GM12878 (cell line): ENCODE measurements at regions not wholly inside any gene's neighbourhood (a gene's known extent, or its start where the extent isn't known, plus 50 kb on each side); places are given as distances from the start of the nearest gene placed in this dataset.

Source experiments
- ATAC-seq: fragments of 200-7000 bp; cut with Tn5 transposase; 3 replicates; pipeline ENCODE4 v1.9.1; 2020; ENCODE audit warnings: mild to moderate bottlenecking, moderate library complexity
- BruUV-seq: library from RNA; stranded (reverse); fragments of 400-500 nt; replicated peaks from 2 replicates; lab custom pipeline; 2021; lab: Mats Ljungman, UMichigan
- CTCF ChIA-PET: fragments of 300-600 bp; sonication (Branson Sonifier 250); formaldehyde crosslinking; extraction: SDS; loops from one replicate; lab custom pipeline; 2021; ENCODE audit warnings: inconsistent platforms; lab: Yijun Ruan, JAX
- POLR2A ChIA-PET: fragments of 350-600 bp; formaldehyde crosslinking; extraction: SDS; loops from one replicate; lab custom pipeline; 2021; ENCODE audit warnings: inconsistent platforms; lab: Charles Lee
- RAD21 ChIA-PET: fragments of 300-600 bp; sonication (Branson Sonifier 250); formaldehyde crosslinking; loops from one replicate; lab custom pipeline; 2023; ENCODE audit warnings: antibody characterized with exemption; ENCODE audit not compliant: unreplicated experiment; lab: Charles Lee
- SMC1A ChIA-PET: fragments of 300-600 bp; sonication (Branson Sonifier 250); formaldehyde crosslinking; loops from one replicate; lab custom pipeline; 2023; ENCODE audit not compliant: unreplicated experiment, uncharacterized antibody; lab: Charles Lee
- DNase-seq: peaks from one replicate; pipeline ENCODE4 v3.0.0-alpha.2; 2011; ENCODE audit warnings: low read depth, low spot score
- FAIRE-seq: peaks from 3 replicates; lab custom pipeline; 2011; peaks lifted over from hg19 to GRCh38; lab: Jason Lieb, UNC
- H2AFZ ChIP-seq: 2 replicates; pipeline ENCODE4 v1.6.0; 2011; ENCODE audit warnings: low read depth, low read length, control low read depth; ENCODE audit not compliant: control insufficient read depth
- H3K27ac ChIP-seq: 2 replicates; pipeline ENCODE4 v1.5.1; 2011; ENCODE audit warnings: control low read depth; ENCODE audit not compliant: control insufficient read depth, insufficient read depth
- H3K27me3 ChIP-seq, 2 experiments: replicated peaks in 1 of 2; 2 replicates each; pipeline versions ENCODE4 v1.6.0 to v1.6.1; 2011; ENCODE audit warnings: low read length in 1 of 2; ENCODE audit not compliant: control insufficient read depth in 2 of 2, insufficient read depth in 2 of 2
- H3K36me3 ChIP-seq, 2 experiments: 2 replicates each; pipeline ENCODE4 v1.5.1; 2011; ENCODE audit warnings: low read length in 1 of 2; ENCODE audit not compliant: control insufficient read depth in 2 of 2, insufficient read depth in 2 of 2
- H3K4me1 ChIP-seq: 2 replicates; pipeline ENCODE4 v1.6.1; 2011; ENCODE audit warnings: mild to moderate bottlenecking, low read length, moderate library complexity, mixed read lengths; ENCODE audit not compliant: control insufficient read depth, insufficient read depth
- H3K4me2 ChIP-seq: 2 replicates; pipeline ENCODE4 v1.6.0; 2011; ENCODE audit warnings: control low read depth; ENCODE audit not compliant: control insufficient read depth, insufficient read depth
- H3K4me3 ChIP-seq: fragments of 200-600 bp; sonication (generic); 2 replicates; pipeline ENCODE4 v1.5.1; 2016
- H3K79me2 ChIP-seq: 2 replicates; pipeline ENCODE4 v1.6.0; 2011; ENCODE audit warnings: low read length; ENCODE audit not compliant: control insufficient read depth, insufficient read depth
- H3K9ac ChIP-seq: 2 replicates; pipeline ENCODE4 v1.8.0; 2011; ENCODE audit warnings: low read length, control low read depth, mixed read lengths; ENCODE audit not compliant: control insufficient read depth, insufficient read depth
- H3K9me3 ChIP-seq: replicated peaks from 3 replicates; pipeline ENCODE4 v1.5.1; 2011; ENCODE audit warnings: mild to moderate bottlenecking, low read length; ENCODE audit not compliant: control insufficient read depth, insufficient read depth
- H4K20me1 ChIP-seq: 2 replicates; pipeline ENCODE4 v1.6.0; 2011; ENCODE audit not compliant: control insufficient read depth, insufficient read depth
- BCL3 ChIP-seq: IDR thresholded peaks from 2 replicates; pipeline ENCODE4 v1.6.1; 2011; ENCODE audit warnings: borderline replicate concordance, low read depth, mild to moderate bottlenecking, moderate library complexity, low read length; ENCODE audit not compliant: insufficient read depth, poor library complexity, severe bottlenecking
- EGR1 ChIP-seq, 2 experiments: IDR thresholded peaks; 1 replicate in 1 of 2; 2 replicates in 1 of 2; pipeline ENCODE4 v1.6.1; 2011 to 2012; ENCODE audit warnings: low read depth in 2 of 2, low read length in 2 of 2, borderline replicate concordance in 1 of 2, mild to moderate bottlenecking in 1 of 2, moderate library complexity in 1 of 2
- FOXK2 ChIP-seq: fragments of 450-650 bp; IDR thresholded peaks from 2 replicates; pipeline ENCODE4 v1.6.1; 2017; ENCODE audit warnings: mild to moderate bottlenecking, moderate library complexity
- HDAC6 ChIP-seq: fragments of 200-600 bp; sonication (generic); IDR thresholded peaks from one replicate; pipeline ENCODE4 v1.8.0; 2017; ENCODE audit warnings: antibody characterized with exemption; ENCODE audit not compliant: unreplicated experiment
- PBX3 ChIP-seq: IDR thresholded peaks from 2 replicates; pipeline ENCODE4 v1.6.1; 2011; ENCODE audit warnings: mild to moderate bottlenecking, low read depth, low read length, moderate library complexity; ENCODE audit not compliant: insufficient replicate concordance
- RAD21 ChIP-seq: IDR thresholded peaks from 2 replicates; pipeline ENCODE4 v1.6.1; 2011; ENCODE audit warnings: mild to moderate bottlenecking, low read depth, low read length, moderate library complexity; ENCODE audit not compliant: insufficient read depth
- SMAD1 ChIP-seq: fragments of 450-650 bp; IDR thresholded peaks from 2 replicates; pipeline ENCODE4 v1.6.1; 2018; ENCODE audit warnings: mild to moderate bottlenecking, low read depth; ENCODE audit not compliant: partially characterized antibody
- USF2 ChIP-seq: IDR thresholded peaks from 2 replicates; pipeline ENCODE4 v1.6.1; 2011; ENCODE audit warnings: low read depth, low read length, improper control_type of control experiment, borderline replicate concordance
- WRNIP1 ChIP-seq: IDR thresholded peaks from 2 replicates; pipeline ENCODE4 v1.6.1; 2011; ENCODE audit warnings: low read depth, low read length, improper control_type of control experiment, borderline replicate concordance
- YY1 ChIP-seq: IDR thresholded peaks from 2 replicates; pipeline ENCODE4 v1.6.1; 2011; ENCODE audit warnings: low read depth, mild to moderate bottlenecking, low read length
- WGBS: methylation state at CpG from one replicate; pipeline ENCODE4 v1.1.6; 2016; ENCODE audit warnings: low lambda C conversion rate; ENCODE audit not compliant: insufficient replicate concordance, insufficient coverage; ENCODE audit errors: missing lambda C conversion rate; 5-methylcytosine and 5-hydroxymethylcytosine counted together
- in situ Hi-C: fragments of 300-500 bp; cut with MboI; formaldehyde crosslinking; loops from 9 replicates; pipeline ENCODE4 v1.14.3; 2018; ENCODE audit warnings: mixed read lengths
- intact Hi-C: fragments of 100-400 bp; cut with micrococcal nuclease; formaldehyde crosslinking; loops from one replicate; pipeline ENCODE4 v1.14.2; 2022; ENCODE audit not compliant: unreplicated experiment
- TF ChIP-seq, protein P1 (sequence below): fragments of 450-650 bp; conservative IDR thresholded peaks from 2 replicates; pipeline ENCODE4 v1.6.1; 2017; ENCODE audit warnings: mild to moderate bottlenecking, moderate library complexity

GRCh38 chr10:129405389-129405788 is 61.7 kb upstream of the MGMT start:
- intact Hi-C loops = no loop called here
- H3K4me1 ChIP-seq = no peaks in the 10 kb centered on the region
- no peaks in the 10 kb centered on the region for H4K20me1 ChIP-seq
- ChIA-PET POLR2A (no interaction called here), CTCF (no interaction called here), SMC1A (no interaction called here), RAD21 (no interaction called here)
- H3K27me3 ChIP-seq = no peaks in the 10 kb centered on the region
- FAIRE-seq (no peak), DNase-seq (no peak), ATAC-seq (no peak)
- H3K4me3 ChIP-seq = no peak overlapping the region
- no TSS peak for BruUV-seq
- no peaks in the 10 kb centered on the region for H3K36me3 ChIP-seq
- in situ Hi-C loops = no loop called here
- no peak overlapping the region for H3K4me2 ChIP-seq
- no peak for TF ChIP-seq RAD21
- 0% methylated on average over 3 of the region's 3 CpGs for WGBS
- no peak overlapping the region for H3K9ac ChIP-seq
- no peaks in the 10 kb centered on the region; the same call in 2 of the 3 replicates for H3K9me3 ChIP-seq
- H3K79me2 ChIP-seq = no peaks in the 10 kb centered on the region
- H2AFZ ChIP-seq = no peak overlapping the region
- H3K27ac ChIP-seq = no peak overlapping the region

DNA sequence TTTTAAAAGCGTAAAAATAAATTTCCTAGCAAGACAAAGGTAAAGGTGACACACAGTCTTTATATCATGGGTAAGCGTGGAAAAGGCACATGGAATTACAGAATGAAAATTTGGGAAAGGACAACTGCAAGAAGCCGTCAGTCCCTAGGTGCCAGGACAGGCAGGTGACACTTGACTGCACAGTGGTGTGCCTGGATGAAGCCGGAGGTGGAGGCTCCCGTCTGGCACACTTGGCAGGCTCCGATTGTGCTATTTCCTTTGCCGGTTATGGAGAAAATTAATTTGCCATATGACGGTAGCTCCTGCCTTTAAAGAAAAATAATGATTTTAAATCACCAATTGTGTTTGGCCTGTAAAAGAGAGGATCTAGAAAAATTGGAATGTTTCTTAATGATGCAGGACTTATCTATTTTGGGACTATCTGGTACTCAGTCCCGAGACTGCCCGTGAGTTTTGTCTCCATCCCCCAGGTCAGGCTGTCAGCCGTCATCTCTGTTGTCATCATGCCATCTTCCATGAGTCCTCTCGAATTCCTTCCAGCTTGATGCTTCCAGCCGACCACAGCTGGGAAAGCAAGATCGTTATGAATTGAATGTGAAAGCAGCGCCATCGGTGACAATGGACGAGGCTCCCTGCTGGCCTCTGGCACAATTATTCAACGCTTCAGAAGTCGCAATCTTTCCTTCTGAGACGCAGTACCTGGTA is 56.2 kb upstream of the MGMT start:
- BruUV-seq = no TSS peak
- Histone ChIP-seq H3K9ac (no peak overlapping the region), H3K27ac (no peak overlapping the region), H2AFZ (no peak overlapping the region), H4K20me1 (no peaks in the 10 kb centered on the region), H3K27me3 (no peaks in the 10 kb centered on the region), H3K79me2 (no peaks in the 10 kb centered on the region), H3K9me3 (no peaks in the 10 kb centered on the region), H3K4me1 (no peaks in the 10 kb centered on the region), H3K36me3 (no peaks in the 10 kb centered on the region), H3K4me2 (no peak overlapping the region), H3K4me3 (no peak overlapping the region)
- ChIA-PET RAD21 (no interaction called here), POLR2A (no interaction called here), SMC1A (no interaction called here), CTCF (no interaction called here)
- no peak for ATAC-seq
- FAIRE-seq = no peak
- intact Hi-C loops (no loop called here), in situ Hi-C loops (no loop called here)
- WGBS = 43% methylated on average over 20 of the region's 20 CpGs
- no peak for DNase-seq
- TF ChIP-seq PBX3 = no peak
- no peak for TF ChIP-seq BCL3
- TF ChIP-seq, protein P1, sequence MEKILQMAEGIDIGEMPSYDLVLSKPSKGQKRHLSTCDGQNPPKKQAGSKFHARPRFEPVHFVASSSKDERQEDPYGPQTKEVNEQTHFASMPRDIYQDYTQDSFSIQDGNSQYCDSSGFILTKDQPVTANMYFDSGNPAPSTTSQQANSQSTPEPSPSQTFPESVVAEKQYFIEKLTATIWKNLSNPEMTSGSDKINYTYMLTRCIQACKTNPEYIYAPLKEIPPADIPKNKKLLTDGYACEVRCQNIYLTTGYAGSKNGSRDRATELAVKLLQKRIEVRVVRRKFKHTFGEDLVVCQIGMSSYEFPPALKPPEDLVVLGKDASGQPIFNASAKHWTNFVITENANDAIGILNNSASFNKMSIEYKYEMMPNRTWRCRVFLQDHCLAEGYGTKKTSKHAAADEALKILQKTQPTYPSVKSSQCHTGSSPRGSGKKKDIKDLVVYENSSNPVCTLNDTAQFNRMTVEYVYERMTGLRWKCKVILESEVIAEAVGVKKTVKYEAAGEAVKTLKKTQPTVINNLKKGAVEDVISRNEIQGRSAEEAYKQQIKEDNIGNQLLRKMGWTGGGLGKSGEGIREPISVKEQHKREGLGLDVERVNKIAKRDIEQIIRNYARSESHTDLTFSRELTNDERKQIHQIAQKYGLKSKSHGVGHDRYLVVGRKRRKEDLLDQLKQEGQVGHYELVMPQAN = no peak
- TF ChIP-seq YY1 = no peak
- TF ChIP-seq USF2 = no peak
- no peak for TF ChIP-seq SMAD1
- no peak for TF ChIP-seq EGR1 (IDR thresholded peaks at IDR 0.05; ENCODE audit: borderline replicate concordance in 1 of 2, low read depth in 2 of 2, low read length in 2 of 2)
- TF ChIP-seq FOXK2 = no peak
- no peak for TF ChIP-seq HDAC6
- no peak for TF ChIP-seq WRNIP1
